Fibroblast of mammary gland (primary cell): ENCODE measurements at regions not wholly inside any gene's neighbourhood (a gene's known extent, or its start where the extent isn't known, plus 50 kb on each side); places are given as distances from the start of the nearest gene placed in this dataset.
"Not testable (repeated sequence)": the region's sequence is repeated elsewhere in the genome, so short reads cannot be mapped to it uniquely, and the experiment has no call there.

ENCODE experiments used
- DNase-seq: peaks from one replicate; pipeline ENCODE4 v3.0.0-alpha.2; 2010; ENCODE audit warnings: low read depth
- H3K4me3 ChIP-seq: 2 replicates; pipeline ENCODE4 v1.5.1; 2011; ENCODE audit warnings: low read depth, mild to moderate bottlenecking, low read length, moderate library complexity; ENCODE audit not compliant: control insufficient read depth
- CTCF ChIP-seq: conservative IDR thresholded peaks from 2 replicates; pipeline ENCODE4 v1.5.1; 2011; ENCODE audit warnings: low read depth, low read length, inconsistent platforms; ENCODE audit not compliant: control insufficient read depth, insufficient read depth

DNA sequence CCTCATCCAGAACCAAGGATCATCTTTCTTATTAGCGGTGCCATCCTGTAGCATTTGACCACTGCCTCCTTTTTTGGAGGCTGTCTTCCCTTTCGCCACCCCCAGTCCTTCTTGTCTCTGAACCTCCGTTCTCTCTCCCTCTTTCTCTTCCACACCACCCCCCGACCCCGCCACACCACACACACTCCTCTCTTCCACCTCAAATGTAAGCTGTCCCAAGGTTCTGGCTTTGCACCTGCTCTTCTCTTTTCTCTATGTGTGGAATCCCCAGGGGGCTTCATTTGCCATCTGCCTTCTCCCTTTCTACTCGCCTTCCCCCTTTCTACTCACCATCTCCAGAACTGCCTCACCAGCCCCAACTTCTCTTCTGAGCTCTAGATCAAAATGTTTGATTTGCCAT, 111.3 kb upstream of the CDYL start:
- DNase-seq: no peak
- no peak overlapping the region for H3K4me3 ChIP-seq
- no peak for TF ChIP-seq CTCF

- DNase-seq: peak; percentile 95
- TF ChIP-seq CTCF: no peak
- H3K4me3 ChIP-seq: no peak overlapping the region
Observed at GRCh38 chr6:4664117-4664626, 112.0 kb upstream of the CDYL start.

DNA sequence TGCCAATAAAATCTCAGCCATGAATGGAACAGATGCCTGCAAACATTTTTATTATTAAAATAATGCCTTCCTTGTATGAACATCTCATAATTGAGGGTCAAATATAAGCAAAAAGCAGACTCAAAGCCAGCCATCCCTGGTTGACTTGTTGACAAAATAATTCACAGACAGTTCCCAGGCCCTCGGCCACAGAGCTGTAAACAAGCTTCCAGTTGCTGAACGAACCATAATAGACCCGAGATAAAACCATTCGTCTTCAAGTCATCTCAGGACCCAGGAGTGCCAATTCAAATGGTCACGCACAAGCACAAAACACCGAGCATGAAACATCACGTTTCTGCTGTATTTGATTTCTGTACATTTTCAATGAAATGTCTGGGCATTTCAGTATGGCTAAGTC, 113.3 kb upstream of the CDYL start:
- DNase-seq: no peak
- TF ChIP-seq CTCF: no peak
- H3K4me3 ChIP-seq: no peak overlapping the region

DNA sequence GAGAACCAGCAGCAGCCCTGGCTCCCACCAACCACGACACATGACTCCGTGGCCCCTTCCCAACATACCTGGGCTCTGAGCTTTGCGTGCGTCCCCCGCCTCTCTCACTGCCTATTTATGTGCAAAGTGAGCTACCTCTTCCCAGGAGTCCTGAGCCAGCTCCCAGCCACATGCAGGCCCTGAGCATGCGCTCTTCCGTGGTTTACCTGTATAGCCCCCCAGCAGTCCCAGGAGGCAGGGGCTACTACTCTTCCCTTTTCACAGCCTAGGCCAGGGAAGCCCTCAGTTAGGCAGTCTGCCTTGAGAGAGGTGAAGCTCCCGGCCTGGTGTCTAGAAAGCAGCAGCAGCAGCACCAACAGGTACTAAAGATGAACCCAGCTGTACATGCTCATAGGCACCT, 114.8 kb upstream of the CDYL start:
- no peak for DNase-seq
- no peak for TF ChIP-seq CTCF
- H3K4me3 ChIP-seq: no peak overlapping the region

- TF ChIP-seq CTCF: no peak
- H3K4me3 ChIP-seq: no peak overlapping the region
- no peak for DNase-seq
Observed at GRCh38 chr6:4660377-4661321, 115.6 kb upstream of the CDYL start.

DNA sequence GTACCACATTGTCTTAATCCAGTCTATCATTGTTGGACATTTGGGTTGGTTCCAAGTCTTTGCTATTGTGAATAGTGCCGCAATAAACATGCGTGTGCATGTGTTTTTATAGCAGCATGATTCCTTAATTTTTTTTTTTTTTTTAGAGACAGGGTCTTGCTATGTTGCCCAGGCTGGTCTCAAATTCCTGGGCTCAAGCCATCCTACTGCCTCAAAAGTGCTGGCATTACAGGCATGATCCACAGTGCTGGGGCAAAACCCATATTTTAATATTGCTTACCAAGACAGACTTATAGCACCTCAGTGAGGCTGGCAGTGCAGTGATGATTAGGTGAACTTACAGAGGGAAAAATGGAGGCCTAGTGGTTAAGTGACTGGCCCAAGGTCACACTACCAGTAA, 116.5 kb upstream of the CDYL start:
- not testable (repeated sequence) for DNase-seq, H3K4me3 ChIP-seq

GRCh38 chr6:4658486-4658885, 117.7 kb upstream of the CDYL start:
- no peak overlapping the region for H3K4me3 ChIP-seq
- no peak for DNase-seq
- no peak for TF ChIP-seq CTCF
